Hindlimb muscle (tissue), 1 donor: ENCODE measurements at regions not wholly inside any gene's neighbourhood (a gene's known extent, or its start where the extent isn't known, plus 50 kb on each side); places are given as distances from the start of the nearest gene placed in this dataset.
A peak's percentile ranks its signal among the peaks of the same experiment; 100 is the strongest.
"Not testable (repeated sequence)": the region's sequence is repeated elsewhere in the genome, so short reads cannot be mapped to it uniquely, and the experiment has no call there.

ENCODE experiments used
- DNase-seq: peaks from one replicate; pipeline ENCODE4 v3.0.0-alpha.2; 2013

- not testable (repeated sequence) for DNase-seq
Observed at GRCh38 chr3:152153115-152153514, 115.6 kb upstream of the MBNL1 start.

GRCh38 chr3:152155246-152156020, 113.3 kb upstream of the MBNL1 start:
- no peak for DNase-seq

GRCh38 chr3:152156880-152157279, 111.8 kb upstream of the MBNL1 start:
- no peak for DNase-seq

GRCh38 chr3:152157337-152157736, 111.4 kb upstream of the MBNL1 start:
- no peak for DNase-seq

GRCh38 chr3:152159328-152159727, 109.4 kb upstream of the MBNL1 start:
- no peak for DNase-seq

- no peak for DNase-seq
Observed at GRCh38 chr3:152160350-152161011, 108.2 kb upstream of the MBNL1 start.

GRCh38 chr3:152172460-152172859, 96.3 kb upstream of the MBNL1 start:
- no peak for DNase-seq

GRCh38 chr3:152173627-152174026, 95.1 kb upstream of the MBNL1 start:
- no peak for DNase-seq

- no peak for DNase-seq
Observed at GRCh38 chr3:152174876-152175527, 93.7 kb upstream of the MBNL1 start.

GRCh38 chr3:152175528-152175889, 93.2 kb upstream of the MBNL1 start:
- no peak for DNase-seq

- no peak for DNase-seq
Observed at GRCh38 chr3:152176241-152176640, 92.5 kb upstream of the MBNL1 start.

GRCh38 chr3:152176998-152177397, 91.7 kb upstream of the MBNL1 start:
- DNase-seq: no peak

GRCh38 chr3:152177757-152178156, 91.0 kb upstream of the MBNL1 start:
- no peak for DNase-seq

GRCh38 chr3:152183473-152183872, 85.3 kb upstream of the MBNL1 start:
- DNase-seq: peak; percentile 32

- DNase-seq: no peak
Observed at GRCh38 chr3:152184971-152185686, 83.6 kb upstream of the MBNL1 start.

GRCh38 chr3:152185891-152186630, 82.7 kb upstream of the MBNL1 start:
- DNase-seq: no peak

- no peak for DNase-seq
Observed at GRCh38 chr3:152190636-152191183, 78.0 kb upstream of the MBNL1 start.

- no peak for DNase-seq
Observed at GRCh38 chr3:152192050-152192449, 76.7 kb upstream of the MBNL1 start.

GRCh38 chr3:152192936-152193672, 75.6 kb upstream of the MBNL1 start:
- DNase-seq: no peak

GRCh38 chr3:152193673-152194267, 75.0 kb upstream of the MBNL1 start:
- no peak for DNase-seq

- no peak for DNase-seq
Observed at GRCh38 chr3:152195206-152195605, 73.5 kb upstream of the MBNL1 start.
